ENCODE measurements at regions not wholly inside any gene's neighbourhood (a gene's known extent, or its start where the extent isn't known, plus 50 kb on each side); places are given as distances from the start of the nearest gene placed in this dataset.

GRCh38 chr12:111173836-111174235 lies 195.1 kb downstream of the PHETA1 start:
- Histone ChIP-seq H3K36me3 (ENCODE audit: control insufficient read depth in 2 of 2, insufficient read depth in 2 of 2, low read length in 1 of 2) (no peaks in the 10 kb centered on the region), H3K4me3 (no peak overlapping the region), H3K4me1 (ENCODE audit: control insufficient read depth, insufficient read depth, low read length) (no peaks in the 10 kb centered on the region), H2AFZ (ENCODE audit: control insufficient read depth, low read depth, low read length) (no peak overlapping the region), H3K9ac (ENCODE audit: control insufficient read depth, insufficient read depth, low read length) (no peak overlapping the region), H3K79me2 (ENCODE audit: control insufficient read depth, insufficient read depth, low read length) (no peaks in the 10 kb centered on the region), H3K27me3 (replicated peaks in 1 of 2; ENCODE audit: control insufficient read depth in 2 of 2, insufficient read depth in 2 of 2, low read length in 1 of 2) (no peaks in the 10 kb centered on the region; a peak in 1 of 4 replicates), H4K20me1 (ENCODE audit: control insufficient read depth, insufficient read depth) (0 out of 2 replicates have a peak, but pooled peaks cover 2% of the 10 kb centered on the region), H3K4me2 (ENCODE audit: control insufficient read depth, insufficient read depth) (no peak overlapping the region), H3K9me3 (replicated peaks; ENCODE audit: control insufficient read depth, insufficient read depth, low read length) (no peaks in the 10 kb centered on the region), H3K27ac (ENCODE audit: control insufficient read depth, insufficient read depth) (no peak overlapping the region)
- RAD21 ChIA-PET (ENCODE audit: unreplicated experiment), result no interaction called here
- TF ChIP-seq BHLHE40 (IDR thresholded peaks at IDR 0.05; ENCODE audit: borderline replicate concordance in 1 of 2, low read depth in 2 of 2, low read length in 1 of 2) (no peak), NFYB (IDR thresholded peaks at IDR 0.05; ENCODE audit: insufficient read depth, low read depth, low read length) (no peak), NFXL1 (IDR thresholded peaks at IDR 0.05; ENCODE audit: borderline replicate concordance) (no peak)
- no TSS peak for BruUV-seq (replicated peaks)
- FAIRE-seq (no peak), DNase-seq (ENCODE audit: low read depth, low spot score) (no peak), ATAC-seq (no peak)
- CTCF ChIA-PET, result interaction anchor here (0.6 to 1.3 kb wide), 2 partner anchors 146 to 278 kb away, joined by 3 read pairs; no protein-coding TSS in a partner anchor
- 54% methylated on average over 3 of the region's 3 CpGs for WGBS (ENCODE audit: insufficient coverage, insufficient replicate concordance, low lambda C conversion rate, missing lambda C conversion rate)
- in situ Hi-C loops (cut with MboI) (no loop called here), intact Hi-C loops (cut with micrococcal nuclease; ENCODE audit: unreplicated experiment) (loop anchor here (10.0 kb wide), 1 partner anchor 149 kb away; no protein-coding TSS in a partner anchor)
- SMC1A ChIA-PET (ENCODE audit: uncharacterized antibody, unreplicated experiment), result no interaction called here
- POLR2A ChIA-PET, result no interaction called here

- H3K4me3 ChIP-seq, result no peak overlapping the region
- in situ Hi-C loops (cut with MboI) (no loop called here), intact Hi-C loops (cut with micrococcal nuclease; ENCODE audit: unreplicated experiment) (loop anchor here (10.0 kb wide), 1 partner anchor 149 kb away; no protein-coding TSS in a partner anchor)
- no peaks in the 10 kb centered on the region for H3K9me3 ChIP-seq (replicated peaks; ENCODE audit: control insufficient read depth, insufficient read depth, low read length)
- ChIA-PET SMC1A (ENCODE audit: uncharacterized antibody, unreplicated experiment) (no interaction called here), POLR2A (no interaction called here), CTCF (interaction anchor here (0.6 to 1.3 kb wide), 2 partner anchors 146 to 278 kb away, joined by 3 read pairs; no protein-coding TSS in a partner anchor), RAD21 (ENCODE audit: unreplicated experiment) (no interaction called here)
- H3K9ac ChIP-seq (ENCODE audit: control insufficient read depth, insufficient read depth, low read length), result no peak overlapping the region
- H3K79me2 ChIP-seq (ENCODE audit: control insufficient read depth, insufficient read depth, low read length), result no peaks in the 10 kb centered on the region
- 33% methylated on average over 5 of the region's 5 CpGs for WGBS (ENCODE audit: insufficient coverage, insufficient replicate concordance, low lambda C conversion rate, missing lambda C conversion rate)
- H3K4me2 ChIP-seq (ENCODE audit: control insufficient read depth, insufficient read depth), result no peak overlapping the region
- H3K27me3 ChIP-seq (replicated peaks in 1 of 2; ENCODE audit: control insufficient read depth in 2 of 2, insufficient read depth in 2 of 2, low read length in 1 of 2), result no peaks in the 10 kb centered on the region; a peak in 1 of 4 replicates
- H3K36me3 ChIP-seq (ENCODE audit: control insufficient read depth in 2 of 2, insufficient read depth in 2 of 2, low read length in 1 of 2), result no peaks in the 10 kb centered on the region
- 0 out of 2 replicates have a peak, but pooled peaks cover 2% of the 10 kb centered on the region for H4K20me1 ChIP-seq (ENCODE audit: control insufficient read depth, insufficient read depth)
- no peak for DNase-seq (ENCODE audit: low read depth, low spot score)
- no peak overlapping the region for H2AFZ ChIP-seq (ENCODE audit: control insufficient read depth, low read depth, low read length)
- no peak overlapping the region for H3K27ac ChIP-seq (ENCODE audit: control insufficient read depth, insufficient read depth)
- no peak for FAIRE-seq
- no peak for TF ChIP-seq IKZF2 (IDR thresholded peaks at IDR 0.05)
- TF ChIP-seq YBX1 (IDR thresholded peaks at IDR 0.05), result no peak
- TF ChIP-seq STAT1 (conservative IDR thresholded peaks at IDR 0.05), result no peak
- no peak for TF ChIP-seq PKNOX1 (IDR thresholded peaks at IDR 0.05)
- TF ChIP-seq POLR2AphosphoS5 (IDR thresholded peaks at IDR 0.05; ENCODE audit: low read length), result no peak
- no peak for TF ChIP-seq E2F4 (IDR thresholded peaks at IDR 0.05; ENCODE audit: low read depth, low read length)
- TF ChIP-seq SKIL (IDR thresholded peaks at IDR 0.05; ENCODE audit: low read depth, poor library complexity, severe bottlenecking), result no peak
- no peak for TF ChIP-seq HDAC2 (IDR thresholded peaks at IDR 0.05)
- no peak for TF ChIP-seq SRF (IDR thresholded peaks at IDR 0.05; ENCODE audit: low read depth in 2 of 2, low read length in 2 of 2)
- TF ChIP-seq MYC (IDR thresholded peaks at IDR 0.05; ENCODE audit: insufficient read depth, insufficient read length, insufficient replicate concordance, low read length, severe bottlenecking), result no peak
- TF ChIP-seq POLR2A (IDR thresholded peaks at IDR 0.05; ENCODE audit: low read depth, low read length), result no peak
- TF ChIP-seq BCL11A (IDR thresholded peaks at IDR 0.05; ENCODE audit: low read depth, low read length), result no peak
- H3K4me1 ChIP-seq (ENCODE audit: control insufficient read depth, insufficient read depth, low read length), result no peaks in the 10 kb centered on the region
- ATAC-seq, result no peak
- no TSS peak for BruUV-seq (replicated peaks)
Measured at GRCh38 chr12:111173391-111173790, 195.5 kb downstream of the PHETA1 start.
